ENCODE measurements at regions not wholly inside any gene's neighbourhood (a gene's known extent, or its start where the extent isn't known, plus 50 kb on each side); places are given as distances from the start of the nearest gene placed in this dataset.

DNA sequence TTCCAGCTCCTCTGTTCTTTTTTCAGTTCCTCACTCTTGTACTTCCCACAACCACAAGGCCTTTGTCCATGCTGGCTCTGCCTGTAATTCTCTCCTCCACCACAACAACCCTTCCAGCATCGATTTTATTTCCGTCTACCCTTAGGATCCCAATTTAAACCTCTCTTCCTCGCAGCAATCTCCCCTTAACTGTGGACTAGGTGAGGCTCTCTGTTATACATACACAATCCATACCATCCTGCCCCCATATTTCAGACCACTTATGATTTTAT is 90.4 kb upstream of the ZC3H11B start:
- no peak for ATAC-seq
- Mint-ChIP-seq H3K4me3 (no peak overlapping the region), H3K9me3 (peaks cover 4% of the 10 kb centered on the region), H3K36me3 (no peaks in the 10 kb centered on the region), H3K27ac (no peak overlapping the region), H3K4me1 (no peaks in the 10 kb centered on the region), H3K27me3 (no peaks in the 10 kb centered on the region)

DNA sequence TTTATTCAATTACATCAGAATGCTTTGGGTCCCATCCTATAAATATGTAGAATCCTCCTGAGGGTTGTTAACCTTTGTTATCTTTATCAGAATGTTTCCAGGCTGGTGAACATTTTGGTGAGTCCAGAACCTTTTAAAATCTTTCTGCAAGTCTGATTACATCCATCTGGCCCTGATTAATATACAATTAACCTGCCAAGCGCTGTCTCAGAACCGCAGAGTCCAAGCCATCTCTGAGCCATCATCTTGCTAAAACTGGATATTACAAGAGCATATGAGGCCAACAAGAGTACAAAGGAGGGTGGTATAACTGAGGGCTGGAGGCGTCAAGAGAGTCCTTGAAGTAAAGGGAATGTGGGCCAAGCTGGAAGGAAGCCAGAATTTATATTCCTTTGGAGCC is 88.6 kb upstream of the ZC3H11B start:
- ATAC-seq, result no peak
- H3K27ac Mint-ChIP-seq, result no peak overlapping the region
- no peaks in the 10 kb centered on the region for H3K4me1 Mint-ChIP-seq
- H3K4me3 Mint-ChIP-seq, result no peak overlapping the region
- H3K36me3 Mint-ChIP-seq, result no peaks in the 10 kb centered on the region
- H3K27me3 Mint-ChIP-seq, result no peaks in the 10 kb centered on the region
- H3K9me3 Mint-ChIP-seq, result peaks cover 2% of the 10 kb centered on the region

DNA sequence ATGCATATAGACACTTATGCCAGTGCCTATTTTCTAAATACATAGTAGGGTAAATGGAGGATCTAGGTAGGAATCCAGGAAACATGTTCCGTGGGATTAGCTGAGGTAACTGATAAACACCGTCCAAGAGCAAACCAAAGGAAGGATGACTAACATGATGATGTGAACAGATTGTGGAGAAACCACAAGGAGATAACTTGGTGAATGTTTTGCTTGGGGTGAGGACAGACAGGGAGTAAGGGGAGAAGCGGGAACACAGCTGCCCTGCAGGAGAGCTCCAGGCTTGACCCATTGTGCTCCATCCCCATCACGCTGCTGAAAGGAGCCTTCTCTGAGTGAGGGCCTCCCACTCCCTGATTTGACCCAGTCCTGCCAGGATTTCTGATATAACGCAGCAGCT is 87.0 kb upstream of the ZC3H11B start:
- Mint-ChIP-seq H3K27me3 (no peaks in the 10 kb centered on the region), H3K27ac (no peak overlapping the region), H3K4me1 (no peaks in the 10 kb centered on the region), H3K36me3 (no peaks in the 10 kb centered on the region), H3K4me3 (no peak overlapping the region), H3K9me3 (no peaks in the 10 kb centered on the region)
- ATAC-seq, result no peak

DNA sequence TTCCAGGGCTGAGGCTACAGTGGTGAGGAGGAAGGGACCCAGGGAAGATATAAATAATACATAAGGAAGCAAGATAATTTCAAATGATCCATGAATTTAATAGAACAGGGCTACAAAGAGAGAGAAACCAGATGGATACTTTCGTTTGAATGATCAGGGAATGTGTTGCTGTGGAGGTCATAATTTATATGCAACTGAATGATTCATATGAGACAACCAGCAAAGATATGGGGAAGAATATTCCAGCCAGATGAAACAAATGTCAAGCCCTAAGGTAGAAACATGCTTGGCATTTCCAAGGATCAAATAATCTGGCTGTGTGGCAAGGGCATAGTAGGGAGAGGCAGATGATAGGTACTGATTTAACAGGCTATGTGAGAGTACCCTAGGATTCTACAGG is 84.8 kb upstream of the ZC3H11B start:
- no peaks in the 10 kb centered on the region for H3K9me3 Mint-ChIP-seq
- no peaks in the 10 kb centered on the region for H3K27me3 Mint-ChIP-seq
- H3K4me1 Mint-ChIP-seq, result no peaks in the 10 kb centered on the region
- no peaks in the 10 kb centered on the region for H3K36me3 Mint-ChIP-seq
- no peak for ATAC-seq
- H3K27ac Mint-ChIP-seq, result no peak overlapping the region
- H3K4me3 Mint-ChIP-seq, result no peak overlapping the region

GRCh38 chr1:219692981-219693380 is 80.1 kb upstream of the ZC3H11B start:
- no peaks in the 10 kb centered on the region for H3K4me1 Mint-ChIP-seq
- no peaks in the 10 kb centered on the region for H3K36me3 Mint-ChIP-seq
- H3K27ac Mint-ChIP-seq, result no peak overlapping the region
- H3K9me3 Mint-ChIP-seq, result no peaks in the 10 kb centered on the region
- H3K27me3 Mint-ChIP-seq, result no peaks in the 10 kb centered on the region
- no peak for ATAC-seq
- H3K4me3 Mint-ChIP-seq, result no peak overlapping the region

DNA sequence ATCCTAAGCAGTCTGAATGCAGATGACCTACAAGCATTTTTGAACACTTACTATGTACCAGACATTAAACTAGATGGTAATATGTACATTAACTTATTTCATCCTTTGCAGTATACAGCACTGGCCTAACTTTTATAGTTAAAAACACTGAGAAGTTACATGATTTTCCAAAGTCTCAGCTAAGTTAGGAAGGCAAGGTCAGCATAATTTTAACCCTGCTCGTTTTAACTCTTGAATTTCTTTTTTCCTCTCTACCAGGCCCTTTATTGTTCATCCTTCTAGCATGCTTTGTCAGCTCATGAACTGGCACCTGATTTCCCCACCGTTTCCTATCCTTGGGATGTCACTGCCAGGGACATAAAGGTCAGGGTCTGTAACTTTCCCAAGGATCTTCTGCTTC is 76.9 kb upstream of the ZC3H11B start:
- H3K27ac Mint-ChIP-seq, result no peak overlapping the region
- no peaks in the 10 kb centered on the region for H3K4me1 Mint-ChIP-seq
- H3K9me3 Mint-ChIP-seq, result no peaks in the 10 kb centered on the region
- H3K4me3 Mint-ChIP-seq, result no peak overlapping the region
- ATAC-seq, result no peak
- H3K27me3 Mint-ChIP-seq, result no peaks in the 10 kb centered on the region
- H3K36me3 Mint-ChIP-seq, result no peaks in the 10 kb centered on the region

DNA sequence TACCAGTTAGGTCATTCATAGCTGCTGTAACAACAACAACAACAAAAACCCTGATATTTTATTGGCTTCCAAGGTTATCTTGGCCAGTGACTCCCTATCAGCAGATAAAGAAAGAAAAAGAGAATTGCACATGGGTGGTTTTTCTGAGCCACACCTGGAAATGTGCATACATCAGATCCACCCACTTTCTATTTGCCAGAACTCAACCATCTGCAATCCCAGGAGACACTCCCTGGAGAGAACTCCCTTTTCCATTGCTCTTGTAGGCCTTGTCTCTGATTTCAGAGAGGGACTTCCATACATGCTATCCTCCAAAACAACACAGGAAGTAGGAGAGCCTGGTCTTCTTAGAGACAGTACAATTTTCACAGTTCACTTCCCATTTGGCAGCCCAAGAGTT is 74.9 kb upstream of the ZC3H11B start:
- Mint-ChIP-seq H3K27me3 (no peaks in the 10 kb centered on the region), H3K9me3 (no peaks in the 10 kb centered on the region), H3K36me3 (no peaks in the 10 kb centered on the region), H3K27ac (no peak overlapping the region), H3K4me1 (no peaks in the 10 kb centered on the region), H3K4me3 (no peak overlapping the region)
- ATAC-seq, result no peak

DNA sequence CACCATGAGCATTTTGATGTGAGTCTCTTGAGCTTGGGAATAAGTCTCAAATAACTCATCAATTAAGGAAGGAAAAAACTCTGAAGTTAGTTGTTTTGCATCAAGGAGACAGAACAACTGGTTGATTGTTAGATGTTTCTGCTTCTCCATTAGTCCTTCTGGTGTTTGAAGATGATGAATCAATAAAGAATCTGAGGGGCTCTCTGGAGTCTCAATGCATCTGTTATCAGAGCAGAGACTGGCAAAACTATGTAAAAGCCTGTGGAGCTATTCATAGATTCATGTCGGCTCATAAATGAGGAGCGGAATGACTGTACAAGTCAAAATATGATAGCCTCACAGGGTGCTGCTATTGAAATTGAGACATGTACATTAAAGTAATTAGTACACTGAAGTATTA is 73.3 kb upstream of the ZC3H11B start:
- Mint-ChIP-seq H3K4me3 (no peak overlapping the region), H3K9me3 (no peaks in the 10 kb centered on the region), H3K27ac (no peak overlapping the region), H3K4me1 (no peaks in the 10 kb centered on the region), H3K27me3 (no peaks in the 10 kb centered on the region), H3K36me3 (no peaks in the 10 kb centered on the region)
- ATAC-seq, result no peak

GRCh38 chr1:219682788-219683187 is 69.9 kb upstream of the ZC3H11B start:
- Mint-ChIP-seq H3K9me3 (no peaks in the 10 kb centered on the region), H3K36me3 (no peaks in the 10 kb centered on the region), H3K4me1 (no peaks in the 10 kb centered on the region), H3K27me3 (no peaks in the 10 kb centered on the region), H3K4me3 (no peak overlapping the region), H3K27ac (no peak overlapping the region)
- ATAC-seq, result no peak

GRCh38 chr1:219681876-219682275 is 69.0 kb upstream of the ZC3H11B start:
- H3K36me3 Mint-ChIP-seq, result no peaks in the 10 kb centered on the region
- H3K4me3 Mint-ChIP-seq, result no peak overlapping the region
- no peaks in the 10 kb centered on the region for H3K27me3 Mint-ChIP-seq
- H3K9me3 Mint-ChIP-seq, result no peaks in the 10 kb centered on the region
- H3K27ac Mint-ChIP-seq, result no peak overlapping the region
- H3K4me1 Mint-ChIP-seq, result no peaks in the 10 kb centered on the region
- ATAC-seq, result no peak

GRCh38 chr1:219676012-219676765 is 63.3 kb upstream of the ZC3H11B start:
- H3K9me3 Mint-ChIP-seq, result no peaks in the 10 kb centered on the region
- H3K4me1 Mint-ChIP-seq, result no peaks in the 10 kb centered on the region
- H3K36me3 Mint-ChIP-seq, result no peaks in the 10 kb centered on the region
- no peak for ATAC-seq
- H3K27ac Mint-ChIP-seq, result no peak overlapping the region
- no peak overlapping the region for H3K4me3 Mint-ChIP-seq
- H3K27me3 Mint-ChIP-seq, result no peaks in the 10 kb centered on the region

GRCh38 chr1:219670426-219671149 is 57.7 kb upstream of the ZC3H11B start:
- Mint-ChIP-seq H3K27ac (no peak overlapping the region), H3K36me3 (no peaks in the 10 kb centered on the region), H3K27me3 (peaks cover 9% of the 10 kb centered on the region), H3K4me3 (no peak overlapping the region), H3K4me1 (no peaks in the 10 kb centered on the region), H3K9me3 (no peaks in the 10 kb centered on the region)
- no peak for ATAC-seq

DNA sequence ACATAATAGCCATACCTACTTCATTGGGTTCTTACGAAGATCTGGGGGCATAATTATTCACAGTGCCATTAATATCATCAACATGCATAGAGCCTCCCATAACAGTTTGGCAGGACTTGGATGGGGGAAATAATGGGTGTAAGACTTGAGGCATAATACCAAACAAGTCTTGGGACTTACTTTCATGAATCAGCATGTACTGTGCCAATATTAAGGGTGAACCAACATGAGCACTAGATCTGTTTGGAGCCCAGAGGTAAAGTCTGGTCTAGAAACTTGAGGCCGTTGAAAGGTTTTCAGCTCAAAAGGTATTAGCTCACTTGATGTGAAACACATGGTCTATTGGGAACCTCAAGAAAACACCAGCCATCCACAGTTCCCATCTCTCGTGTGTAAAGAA is 56.7 kb upstream of the ZC3H11B start:
- Mint-ChIP-seq H3K4me3 (no peak overlapping the region), H3K4me1 (no peaks in the 10 kb centered on the region), H3K27me3 (peaks cover 9% of the 10 kb centered on the region), H3K36me3 (no peaks in the 10 kb centered on the region), H3K27ac (no peak overlapping the region), H3K9me3 (no peaks in the 10 kb centered on the region)
- ATAC-seq, result no peak

DNA sequence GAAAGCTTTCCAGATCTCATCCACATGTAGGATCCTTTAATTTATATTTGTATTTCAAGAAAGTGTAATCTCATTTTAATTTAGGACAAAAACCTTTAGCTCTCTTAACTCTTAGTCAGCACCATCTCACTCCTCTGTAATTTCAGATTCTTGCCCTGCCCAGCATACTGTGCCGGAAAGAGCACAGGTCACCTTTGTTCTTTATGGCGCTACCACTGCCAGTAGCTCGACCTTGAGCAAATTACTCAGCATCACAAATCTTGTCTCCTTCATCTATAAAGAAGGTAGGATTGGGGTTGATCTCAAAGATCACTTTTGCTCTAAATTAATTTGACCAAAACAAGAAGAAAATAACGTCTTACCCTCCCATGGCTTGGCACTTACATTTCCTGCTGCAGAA is 56.1 kb upstream of the ZC3H11B start:
- peaks cover 9% of the 10 kb centered on the region for H3K27me3 Mint-ChIP-seq
- H3K4me3 Mint-ChIP-seq, result no peak overlapping the region
- no peaks in the 10 kb centered on the region for H3K36me3 Mint-ChIP-seq
- ATAC-seq, result no peak
- no peaks in the 10 kb centered on the region for H3K9me3 Mint-ChIP-seq
- H3K4me1 Mint-ChIP-seq, result no peaks in the 10 kb centered on the region
- no peak overlapping the region for H3K27ac Mint-ChIP-seq

GRCh38 chr1:219668446-219668845 is 55.5 kb upstream of the ZC3H11B start:
- Mint-ChIP-seq H3K27ac (no peak overlapping the region), H3K9me3 (no peaks in the 10 kb centered on the region), H3K36me3 (no peaks in the 10 kb centered on the region), H3K27me3 (peaks cover 13% of the 10 kb centered on the region), H3K4me3 (no peak overlapping the region), H3K4me1 (peaks cover under 1% of the 10 kb centered on the region)
- no peak for ATAC-seq

- Mint-ChIP-seq H3K4me1 (peaks cover 8% of the 10 kb centered on the region), H3K4me3 (no peak overlapping the region), H3K9me3 (no peaks in the 10 kb centered on the region), H3K27me3 (peaks cover 29% of the 10 kb centered on the region), H3K36me3 (no peaks in the 10 kb centered on the region), H3K27ac (no peak overlapping the region)
- no peak for ATAC-seq
Observed at GRCh38 chr1:219666242-219666641, 53.3 kb upstream of the ZC3H11B start.
